ENCODE measurements at regions not wholly inside any gene's neighbourhood (a gene's known extent, or its start where the extent isn't known, plus 50 kb on each side); places are given as distances from the start of the nearest gene placed in this dataset.

GRCh38 chr1:82168482-82168881 is 367.7 kb downstream of the ADGRL2 start:
- TF ChIP-seq POLR2A (IDR thresholded peaks at IDR 0.05; ENCODE audit: low read depth) (no peak), CTCF (IDR thresholded peaks at IDR 0.05) (no peak)
